Cardiac fibroblast (primary cell): ENCODE measurements at regions not wholly inside any gene's neighbourhood (a gene's known extent, or its start where the extent isn't known, plus 50 kb on each side); places are given as distances from the start of the nearest gene placed in this dataset.

ENCODE experiments used
- DNase-seq, 2 donors: peaks; one replicate each; pipeline versions ENCODE4 v3.0.0 to v3.0.0-alpha.2; 2010; ENCODE audit warnings: low read depth in 2 of 2
- H3K4me3 ChIP-seq, 2 donors: replicated peaks in 1 of 2; 1 replicate in 1 of 2; 2 replicates in 1 of 2; pipeline ENCODE4 v1.5.1; 2011; ENCODE audit warnings: low read depth in 2 of 2, low read length in 2 of 2, mild to moderate bottlenecking in 2 of 2, moderate library complexity in 1 of 2
- CTCF ChIP-seq: IDR thresholded peaks from one replicate; pipeline ENCODE4 v1.5.1; 2011; ENCODE audit warnings: low read depth, mild to moderate bottlenecking, low read length, inconsistent platforms

GRCh38 chr13:79108914-79109643 is 297.0 kb downstream of the RBM26 start:
- no peak overlapping the region for H3K4me3 ChIP-seq
- TF ChIP-seq CTCF, result no peak
- no peak for DNase-seq

DNA sequence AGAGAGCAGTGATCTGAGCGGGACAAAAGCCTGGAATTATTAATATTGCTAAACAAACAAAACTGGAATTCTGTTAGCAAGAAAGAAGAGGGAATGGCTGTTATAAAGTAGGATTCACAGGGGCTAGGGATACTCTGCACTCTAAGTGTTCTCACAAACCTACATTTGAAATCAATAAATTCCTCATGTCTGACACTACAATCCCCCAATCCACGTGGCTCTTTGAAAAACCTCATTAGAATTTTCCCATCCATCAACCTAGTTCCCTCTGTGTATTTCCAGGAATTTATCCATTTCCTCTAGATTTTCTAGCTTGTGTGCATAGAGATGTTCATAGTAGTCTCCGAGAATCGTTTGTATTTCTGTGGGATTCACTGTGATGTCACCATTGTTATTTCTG is 307.5 kb downstream of the RBM26 start:
- no peak for DNase-seq
- no peak for TF ChIP-seq CTCF
- H3K4me3 ChIP-seq, result no peak overlapping the region

DNA sequence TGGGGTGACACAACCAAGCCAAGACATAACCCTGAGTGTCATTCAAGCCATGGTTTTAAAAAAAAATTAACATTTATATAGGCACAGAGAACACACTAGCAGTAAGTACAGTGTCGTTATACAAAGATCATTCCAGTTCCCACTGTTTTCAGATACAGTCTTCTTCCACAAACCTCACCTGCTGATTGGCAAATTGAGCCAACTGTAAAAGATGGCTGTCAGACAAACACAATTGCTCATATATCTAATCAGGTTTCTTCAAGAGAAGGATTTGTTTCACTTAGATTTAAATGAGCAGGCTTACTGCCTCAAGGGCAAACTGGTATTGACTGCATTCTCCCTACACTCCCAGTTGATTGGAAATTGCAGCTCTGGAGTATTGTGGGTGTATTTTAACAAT is 308.9 kb downstream of the RBM26 start:
- DNase-seq, result no peak
- no peak for TF ChIP-seq CTCF

GRCh38 chr13:79096099-79096498 is 310.0 kb downstream of the RBM26 start:
- H3K4me3 ChIP-seq, result no peak overlapping the region
- TF ChIP-seq CTCF, result no peak
- no peak for DNase-seq

More for the DNA sequence above, 308.9 kb downstream of the RBM26 start:
- no peak overlapping the region for H3K4me3 ChIP-seq

DNA sequence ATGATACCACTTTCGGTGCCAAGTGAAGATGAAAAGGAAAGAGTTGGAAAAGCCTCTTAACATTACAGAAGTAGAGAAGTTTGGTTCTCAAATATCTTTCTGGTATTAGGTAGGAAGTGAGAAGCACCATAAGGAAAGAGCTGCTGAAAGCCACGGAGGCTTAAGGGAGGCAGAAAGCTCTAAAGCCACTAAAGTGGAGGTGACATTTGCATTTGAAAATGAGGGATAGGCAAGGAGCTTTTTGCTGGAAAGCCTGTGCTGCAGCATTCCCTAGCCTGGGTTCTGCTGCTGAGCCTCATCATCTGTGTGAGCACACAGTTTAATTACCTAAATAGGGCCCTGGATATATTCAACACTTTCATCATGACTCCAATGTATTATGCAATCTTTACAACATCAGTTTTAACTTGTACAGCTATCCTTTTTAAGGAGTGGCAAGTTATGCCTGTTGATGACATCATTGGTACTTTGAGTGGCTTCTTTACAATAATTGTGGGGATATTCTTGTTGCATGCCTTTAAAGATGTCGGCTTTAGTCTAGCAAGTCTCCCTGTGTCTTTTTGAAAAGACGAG is 315.4 kb downstream of the RBM26 start:
- TF ChIP-seq CTCF, result no peak
- DNase-seq, result no peak
- H3K4me3 ChIP-seq, result no peak overlapping the region

GRCh38 chr13:79084802-79085424 is 321.1 kb downstream of the RBM26 start:
- no peak for DNase-seq
- no peak overlapping the region for H3K4me3 ChIP-seq
- TF ChIP-seq CTCF, result no peak
